H1 (cell line): ENCODE measurements at regions not wholly inside any gene's neighbourhood (a gene's known extent, or its start where the extent isn't known, plus 50 kb on each side); places are given as distances from the start of the nearest gene placed in this dataset.

Source experiments
- SIN3A ChIP-seq, 2 experiments: IDR thresholded peaks in 1 of 2; conservative IDR thresholded peaks in 1 of 2; 2 replicates each; pipeline ENCODE4 v1.6.1; 2011 to 2012; ENCODE audit warnings: low read length in 2 of 2, improper control_type of control experiment in 1 of 2, low read depth in 1 of 2, mild to moderate bottlenecking in 1 of 2

DNA sequence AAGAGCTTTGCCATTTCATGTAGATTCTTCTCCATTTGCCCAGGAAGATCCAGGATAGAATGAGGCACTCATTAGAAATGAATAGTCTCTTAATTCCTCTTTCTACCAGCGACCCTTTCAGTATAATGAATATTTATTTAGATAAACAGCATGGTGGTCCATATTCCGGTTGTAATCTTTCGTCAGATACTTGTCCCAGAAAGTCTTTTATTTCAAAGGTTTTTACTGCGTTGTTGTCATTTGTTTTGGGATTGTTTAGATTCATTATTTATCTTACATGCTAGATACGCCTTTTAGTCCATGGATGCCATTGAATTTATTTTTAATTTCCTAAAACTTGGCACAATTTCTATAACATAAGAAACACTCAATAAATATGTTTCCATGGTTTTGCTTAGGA is 139.7 kb upstream of the FLRT2 start (continued):
- no peak for TF ChIP-seq SIN3A (conservative IDR thresholded peaks at IDR 0.05 in 1 of 2, IDR thresholded peaks at IDR 0.05 in 1 of 2; ENCODE audit: low read depth in 1 of 2, low read length in 2 of 2)
- TF ChIP-seq, all 59 proteins: peak for 0
